ENCODE measurements at regions not wholly inside any gene's neighbourhood (a gene's known extent, or its start where the extent isn't known, plus 50 kb on each side); places are given as distances from the start of the nearest gene placed in this dataset.

DNA sequence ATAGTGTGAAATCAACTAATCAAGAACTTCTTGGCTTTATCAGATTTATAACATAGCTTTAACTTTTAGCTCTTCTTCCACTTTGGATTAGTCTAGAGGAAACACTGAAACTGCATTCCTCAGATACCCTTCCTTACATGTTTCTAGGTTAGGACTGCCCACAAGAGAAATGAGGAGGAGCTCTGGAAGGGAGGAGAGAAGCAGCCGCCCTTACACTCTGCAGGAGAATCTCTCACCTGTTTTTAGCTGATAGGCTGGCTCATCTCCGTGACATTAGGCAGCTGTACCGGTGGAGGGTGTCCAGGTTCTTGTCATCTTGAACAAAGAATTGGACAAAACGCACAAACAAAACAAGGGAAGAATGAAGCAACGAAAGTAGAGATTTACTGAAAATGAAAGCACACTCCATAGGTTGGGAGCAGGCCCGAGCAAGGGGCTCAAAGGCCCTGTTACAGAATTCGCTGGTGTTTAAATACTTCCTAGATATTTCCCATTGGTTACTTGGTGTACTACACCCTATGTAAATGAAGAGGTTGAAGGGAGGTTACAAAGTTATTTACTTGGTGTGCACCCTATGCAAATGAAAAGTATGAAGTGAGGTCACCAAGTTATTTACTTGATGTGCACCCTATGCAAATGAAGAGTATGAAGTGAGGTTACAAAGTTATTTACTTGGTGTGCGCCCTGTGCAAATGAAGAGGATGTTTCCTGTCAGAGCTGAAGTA, 524.9 kb upstream of the CHRM3 start:
- no peak for TF ChIP-seq EZH2phosphoT487 (conservative IDR thresholded peaks at IDR 0.05; ENCODE audit: low read length)
- TF ChIP-seq, protein P1, sequence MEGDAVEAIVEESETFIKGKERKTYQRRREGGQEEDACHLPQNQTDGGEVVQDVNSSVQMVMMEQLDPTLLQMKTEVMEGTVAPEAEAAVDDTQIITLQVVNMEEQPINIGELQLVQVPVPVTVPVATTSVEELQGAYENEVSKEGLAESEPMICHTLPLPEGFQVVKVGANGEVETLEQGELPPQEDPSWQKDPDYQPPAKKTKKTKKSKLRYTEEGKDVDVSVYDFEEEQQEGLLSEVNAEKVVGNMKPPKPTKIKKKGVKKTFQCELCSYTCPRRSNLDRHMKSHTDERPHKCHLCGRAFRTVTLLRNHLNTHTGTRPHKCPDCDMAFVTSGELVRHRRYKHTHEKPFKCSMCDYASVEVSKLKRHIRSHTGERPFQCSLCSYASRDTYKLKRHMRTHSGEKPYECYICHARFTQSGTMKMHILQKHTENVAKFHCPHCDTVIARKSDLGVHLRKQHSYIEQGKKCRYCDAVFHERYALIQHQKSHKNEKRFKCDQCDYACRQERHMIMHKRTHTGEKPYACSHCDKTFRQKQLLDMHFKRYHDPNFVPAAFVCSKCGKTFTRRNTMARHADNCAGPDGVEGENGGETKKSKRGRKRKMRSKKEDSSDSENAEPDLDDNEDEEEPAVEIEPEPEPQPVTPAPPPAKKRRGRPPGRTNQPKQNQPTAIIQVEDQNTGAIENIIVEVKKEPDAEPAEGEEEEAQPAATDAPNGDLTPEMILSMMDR (IDR thresholded peaks at IDR 0.05; ENCODE audit: insufficient read depth, low read length, poor library complexity, severe bottlenecking): no peak
